ENCODE measurements at regions not wholly inside any gene's neighbourhood (a gene's known extent, or its start where the extent isn't known, plus 50 kb on each side); places are given as distances from the start of the nearest gene placed in this dataset.
"Not testable (repeated sequence)": the region's sequence is repeated elsewhere in the genome, so short reads cannot be mapped to it uniquely, and the experiment has no call there.

- TF ChIP-seq CTCF (IDR thresholded peaks at IDR 0.05; ENCODE audit: low read depth, low read length); MAX (IDR thresholded peaks at IDR 0.05; ENCODE audit: low read depth, low read length); POLR2A (IDR thresholded peaks at IDR 0.05; ENCODE audit: extremely low read depth, insufficient read length): not testable (repeated sequence)
These were observed 107.8 kb downstream of the ZNF429 start for GRCh38 chr19:21613201-21613600.

Measured in NB4 (cell line).